ENCODE measurements at regions not wholly inside any gene's neighbourhood (a gene's known extent, or its start where the extent isn't known, plus 50 kb on each side); places are given as distances from the start of the nearest gene placed in this dataset.

GRCh38 chr16:86444261-86444660, 66.1 kb upstream of the FOXF1 start:
- H3K79me2 ChIP-seq (ENCODE audit: insufficient read depth, low read length): no peaks in the 10 kb centered on the region
- DNase-seq (ENCODE audit: insufficient read length, low spot score, missing footprints): no peak
- H2AFZ ChIP-seq (ENCODE audit: low read length): no peak overlapping the region
- TF ChIP-seq, protein P1, sequence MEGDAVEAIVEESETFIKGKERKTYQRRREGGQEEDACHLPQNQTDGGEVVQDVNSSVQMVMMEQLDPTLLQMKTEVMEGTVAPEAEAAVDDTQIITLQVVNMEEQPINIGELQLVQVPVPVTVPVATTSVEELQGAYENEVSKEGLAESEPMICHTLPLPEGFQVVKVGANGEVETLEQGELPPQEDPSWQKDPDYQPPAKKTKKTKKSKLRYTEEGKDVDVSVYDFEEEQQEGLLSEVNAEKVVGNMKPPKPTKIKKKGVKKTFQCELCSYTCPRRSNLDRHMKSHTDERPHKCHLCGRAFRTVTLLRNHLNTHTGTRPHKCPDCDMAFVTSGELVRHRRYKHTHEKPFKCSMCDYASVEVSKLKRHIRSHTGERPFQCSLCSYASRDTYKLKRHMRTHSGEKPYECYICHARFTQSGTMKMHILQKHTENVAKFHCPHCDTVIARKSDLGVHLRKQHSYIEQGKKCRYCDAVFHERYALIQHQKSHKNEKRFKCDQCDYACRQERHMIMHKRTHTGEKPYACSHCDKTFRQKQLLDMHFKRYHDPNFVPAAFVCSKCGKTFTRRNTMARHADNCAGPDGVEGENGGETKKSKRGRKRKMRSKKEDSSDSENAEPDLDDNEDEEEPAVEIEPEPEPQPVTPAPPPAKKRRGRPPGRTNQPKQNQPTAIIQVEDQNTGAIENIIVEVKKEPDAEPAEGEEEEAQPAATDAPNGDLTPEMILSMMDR (IDR thresholded peaks at IDR 0.05; ENCODE audit: extremely low read depth, low read depth, low read length): no peak
- H3K4me1 ChIP-seq (ENCODE audit: insufficient read depth, low read length): no peaks in the 10 kb centered on the region
- H3K9me3 ChIP-seq (ENCODE audit: low read depth, low read length): no peaks in the 10 kb centered on the region
- no peak overlapping the region for H3K27ac ChIP-seq (ENCODE audit: low read depth, low read length)
- H3K27me3 ChIP-seq (ENCODE audit: insufficient read depth, low read length): peaks cover 30% of the 10 kb centered on the region
- H3K4me3 ChIP-seq (ENCODE audit: insufficient read depth, low read length): no peak overlapping the region
- H3K4me2 ChIP-seq (ENCODE audit: insufficient read depth, low read length): no peak overlapping the region
- H3K36me3 ChIP-seq (ENCODE audit: insufficient read depth, low read length): no peaks in the 10 kb centered on the region
- no peaks in the 10 kb centered on the region for H4K20me1 ChIP-seq (ENCODE audit: insufficient read depth, low read length)

GRCh38 chr16:86444661-86445060, 65.7 kb upstream of the FOXF1 start:
- Histone ChIP-seq H3K79me2 (ENCODE audit: insufficient read depth, low read length) (no peaks in the 10 kb centered on the region), H3K27ac (ENCODE audit: low read depth, low read length) (no peak overlapping the region), H2AFZ (ENCODE audit: low read length) (no peak overlapping the region), H3K27me3 (ENCODE audit: insufficient read depth, low read length) (peaks cover 32% of the 10 kb centered on the region), H3K36me3 (ENCODE audit: insufficient read depth, low read length) (no peaks in the 10 kb centered on the region), H3K4me2 (ENCODE audit: insufficient read depth, low read length) (no peak overlapping the region), H3K4me1 (ENCODE audit: insufficient read depth, low read length) (no peaks in the 10 kb centered on the region), H4K20me1 (ENCODE audit: insufficient read depth, low read length) (no peaks in the 10 kb centered on the region), H3K9me3 (ENCODE audit: low read depth, low read length) (no peaks in the 10 kb centered on the region), H3K4me3 (ENCODE audit: insufficient read depth, low read length) (no peak overlapping the region)
- TF ChIP-seq, protein P1 (IDR thresholded peaks at IDR 0.05; ENCODE audit: extremely low read depth, low read depth, low read length): no peak
- no peak for DNase-seq (ENCODE audit: insufficient read length, low spot score, missing footprints)

GRCh38 chr16:86446279-86446678, 64.0 kb upstream of the FOXF1 start:
- H3K27ac ChIP-seq (ENCODE audit: low read depth, low read length): no peak overlapping the region
- no peak overlapping the region for H3K4me2 ChIP-seq (ENCODE audit: insufficient read depth, low read length)
- H3K9me3 ChIP-seq (ENCODE audit: low read depth, low read length): no peaks in the 10 kb centered on the region
- H3K36me3 ChIP-seq (ENCODE audit: insufficient read depth, low read length): no peaks in the 10 kb centered on the region
- no peaks in the 10 kb centered on the region for H4K20me1 ChIP-seq (ENCODE audit: insufficient read depth, low read length)
- DNase-seq (ENCODE audit: insufficient read length, low spot score, missing footprints): no peak
- H2AFZ ChIP-seq (ENCODE audit: low read length): no peak overlapping the region
- H3K27me3 ChIP-seq (ENCODE audit: insufficient read depth, low read length): peaks cover 42% of the 10 kb centered on the region
- no peaks in the 10 kb centered on the region for H3K79me2 ChIP-seq (ENCODE audit: insufficient read depth, low read length)
- H3K4me3 ChIP-seq (ENCODE audit: insufficient read depth, low read length): no peak overlapping the region
- no peaks in the 10 kb centered on the region for H3K4me1 ChIP-seq (ENCODE audit: insufficient read depth, low read length)
- TF ChIP-seq, protein P1 (IDR thresholded peaks at IDR 0.05; ENCODE audit: extremely low read depth, low read depth, low read length): no peak

DNA sequence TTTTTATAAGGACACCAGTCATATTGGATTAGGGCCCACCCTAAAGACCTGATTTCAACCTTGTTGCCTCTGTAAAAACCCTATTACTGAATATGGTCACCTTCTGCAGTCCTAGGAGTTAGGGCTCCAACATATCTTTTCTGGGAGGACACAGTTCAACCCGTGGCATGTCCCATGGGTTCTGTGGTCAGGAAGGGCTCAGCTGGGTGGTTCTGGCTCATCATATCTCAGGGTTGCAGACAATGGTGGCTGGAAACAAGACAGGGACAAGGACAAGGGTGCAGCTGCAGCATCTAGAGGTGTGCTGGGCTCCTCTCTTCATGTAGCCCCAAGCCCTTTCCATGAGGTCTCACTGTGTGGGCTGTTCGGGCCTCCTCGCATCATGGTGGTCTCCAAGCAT, 63.1 kb upstream of the FOXF1 start:
- DNase-seq (ENCODE audit: insufficient read length, low spot score, missing footprints): no peak
- H3K4me1 ChIP-seq (ENCODE audit: insufficient read depth, low read length): no peaks in the 10 kb centered on the region
- TF ChIP-seq, protein P1 (IDR thresholded peaks at IDR 0.05; ENCODE audit: extremely low read depth, low read depth, low read length): no peak
- H4K20me1 ChIP-seq (ENCODE audit: insufficient read depth, low read length): no peaks in the 10 kb centered on the region
- no peaks in the 10 kb centered on the region for H3K79me2 ChIP-seq (ENCODE audit: insufficient read depth, low read length)
- no peaks in the 10 kb centered on the region for H3K36me3 ChIP-seq (ENCODE audit: insufficient read depth, low read length)
- H3K27ac ChIP-seq (ENCODE audit: low read depth, low read length): no peak overlapping the region
- H3K27me3 ChIP-seq (ENCODE audit: insufficient read depth, low read length): peaks cover 43% of the 10 kb centered on the region
- H3K4me3 ChIP-seq (ENCODE audit: insufficient read depth, low read length): no peak overlapping the region
- H2AFZ ChIP-seq (ENCODE audit: low read length): no peak overlapping the region
- H3K9me3 ChIP-seq (ENCODE audit: low read depth, low read length): no peaks in the 10 kb centered on the region
- no peak overlapping the region for H3K4me2 ChIP-seq (ENCODE audit: insufficient read depth, low read length)
